GM19467 (cell line): ENCODE measurements at regions not wholly inside any gene's neighbourhood (a gene's known extent, or its start where the extent isn't known, plus 50 kb on each side); places are given as distances from the start of the nearest gene placed in this dataset.
"Not testable (repeated sequence)": the region's sequence is repeated elsewhere in the genome, so short reads cannot be mapped to it uniquely, and the experiment has no call there.

Source experiments
- ATAC-seq: cut with Tn5 transposase; IDR thresholded peaks from one replicate; pipeline ENCODE4 v1.9.1; 2021; ENCODE audit warnings: mild to moderate bottlenecking, moderate library complexity; ENCODE audit not compliant: unreplicated experiment

GRCh38 chr11:38751421-38751820, 2153.4 kb upstream of the RAG2 start:
- no peak for ATAC-seq

GRCh38 chr11:38746516-38746915, 2148.5 kb upstream of the RAG2 start:
- not testable (repeated sequence) for ATAC-seq

GRCh38 chr11:38723361-38723760, 2125.3 kb upstream of the RAG2 start:
- no peak for ATAC-seq

GRCh38 chr11:38721586-38722315, 2123.7 kb upstream of the RAG2 start:
- no peak for ATAC-seq

GRCh38 chr11:38718659-38719058, 2120.6 kb upstream of the RAG2 start:
- no peak for ATAC-seq

- ATAC-seq, result no peak
Observed at GRCh38 chr11:38718049-38718448, 2120.0 kb upstream of the RAG2 start.

- ATAC-seq, result no peak
Observed at GRCh38 chr11:38711110-38711509, 2113.1 kb upstream of the RAG2 start.

GRCh38 chr11:38710262-38710661, 2112.2 kb upstream of the RAG2 start:
- ATAC-seq, result no peak

GRCh38 chr11:38700111-38700510, 2102.1 kb upstream of the RAG2 start:
- no peak for ATAC-seq

GRCh38 chr11:38693306-38693705, 2095.3 kb upstream of the RAG2 start:
- no peak for ATAC-seq

GRCh38 chr11:38690211-38690610, 2092.2 kb upstream of the RAG2 start:
- ATAC-seq, result not testable (repeated sequence)

- ATAC-seq, result no peak
Observed at GRCh38 chr11:38687008-38687407, 2089.0 kb upstream of the RAG2 start.

- no peak for ATAC-seq
Observed at GRCh38 chr11:38683484-38683883, 2085.4 kb upstream of the RAG2 start.

- ATAC-seq, result no peak
Observed at GRCh38 chr11:38680746-38681145, 2082.7 kb upstream of the RAG2 start.

GRCh38 chr11:38680166-38680565, 2082.1 kb upstream of the RAG2 start:
- ATAC-seq, result no peak

- no peak for ATAC-seq
Observed at GRCh38 chr11:38672445-38672844, 2074.4 kb upstream of the RAG2 start.

- no peak for ATAC-seq
Observed at GRCh38 chr11:38667359-38667758, 2069.3 kb upstream of the RAG2 start.

GRCh38 chr11:38648604-38649003, 2050.6 kb upstream of the RAG2 start:
- no peak for ATAC-seq

- ATAC-seq, result no peak
Observed at GRCh38 chr11:38646382-38646781, 2048.3 kb upstream of the RAG2 start.

- ATAC-seq, result no peak
Observed at GRCh38 chr11:38640854-38641253, 2042.8 kb upstream of the RAG2 start.

GRCh38 chr11:38612701-38613100, 2014.7 kb upstream of the RAG2 start:
- no peak for ATAC-seq

GRCh38 chr11:38601371-38601770, 2003.3 kb upstream of the RAG2 start:
- not testable (repeated sequence) for ATAC-seq

- no peak for ATAC-seq
Observed at GRCh38 chr11:38598418-38598817, 2000.4 kb upstream of the RAG2 start.
